ENCODE measurements at regions not wholly inside any gene's neighbourhood (a gene's known extent, or its start where the extent isn't known, plus 50 kb on each side); places are given as distances from the start of the nearest gene placed in this dataset.

- no peaks in the 10 kb centered on the region for H3K27me3 ChIP-seq (ENCODE audit: insufficient read depth, poor library complexity, severe bottlenecking)
- DNase-seq (ENCODE audit: low read depth in 1 of 2, low spot score in 1 of 2), result no peak
- no peak for TF ChIP-seq CTCF (IDR thresholded peaks at IDR 0.05; ENCODE audit: insufficient read depth, low read length)
- TF ChIP-seq GABPA (IDR thresholded peaks at IDR 0.05; ENCODE audit: low read depth), result no peak
- no peak for TF ChIP-seq SPI1 (IDR thresholded peaks at IDR 0.05; ENCODE audit: borderline replicate concordance, low read depth)
- TF ChIP-seq REST (IDR thresholded peaks at IDR 0.05; ENCODE audit: insufficient replicate concordance, low read depth), result no peak
- no peak for TF ChIP-seq POLR2AphosphoS5 (IDR thresholded peaks at IDR 0.05; ENCODE audit: low read depth)
- no peak overlapping the region for H3K4me3 ChIP-seq (replicated peaks; ENCODE audit: insufficient read depth, low read length)
- H3K27ac ChIP-seq (replicated peaks), result no peak overlapping the region
Observed at GRCh38 chr12:40577834-40578233, 114.4 kb upstream of the CNTN1 start.

GRCh38 chr12:40579687-40580086, 112.6 kb upstream of the CNTN1 start:
- no peaks in the 10 kb centered on the region for H3K27me3 ChIP-seq (ENCODE audit: insufficient read depth, poor library complexity, severe bottlenecking)
- DNase-seq (ENCODE audit: low read depth in 1 of 2, low spot score in 1 of 2), result no peak
- no peak overlapping the region for H3K4me3 ChIP-seq (replicated peaks; ENCODE audit: insufficient read depth, low read length)
- H3K27ac ChIP-seq (replicated peaks), result no peak overlapping the region
- TF ChIP-seq CTCF (IDR thresholded peaks at IDR 0.05; ENCODE audit: insufficient read depth, low read length), result no peak
- TF ChIP-seq SPI1 (IDR thresholded peaks at IDR 0.05; ENCODE audit: borderline replicate concordance, low read depth), result no peak
- TF ChIP-seq POLR2AphosphoS5 (IDR thresholded peaks at IDR 0.05; ENCODE audit: low read depth), result no peak
- no peak for TF ChIP-seq REST (IDR thresholded peaks at IDR 0.05; ENCODE audit: insufficient replicate concordance, low read depth)
- no peak for TF ChIP-seq GABPA (IDR thresholded peaks at IDR 0.05; ENCODE audit: low read depth)

- no peak for DNase-seq (ENCODE audit: low read depth in 1 of 2, low spot score in 1 of 2)
- no peaks in the 10 kb centered on the region for H3K27me3 ChIP-seq (ENCODE audit: insufficient read depth, poor library complexity, severe bottlenecking)
- H3K4me3 ChIP-seq (replicated peaks; ENCODE audit: insufficient read depth, low read length), result no peak overlapping the region
- no peak for TF ChIP-seq CTCF (IDR thresholded peaks at IDR 0.05; ENCODE audit: insufficient read depth, low read length)
- TF ChIP-seq POLR2AphosphoS5 (IDR thresholded peaks at IDR 0.05; ENCODE audit: low read depth), result no peak
- no peak overlapping the region for H3K27ac ChIP-seq (replicated peaks)
Observed at GRCh38 chr12:40580346-40580745, 111.9 kb upstream of the CNTN1 start.

- no peaks in the 10 kb centered on the region for H3K27me3 ChIP-seq (ENCODE audit: insufficient read depth, poor library complexity, severe bottlenecking)
- H3K27ac ChIP-seq (replicated peaks), result no peak overlapping the region
- H3K4me3 ChIP-seq (replicated peaks; ENCODE audit: insufficient read depth, low read length), result no peak overlapping the region
- no peak for TF ChIP-seq REST (IDR thresholded peaks at IDR 0.05; ENCODE audit: insufficient replicate concordance, low read depth)
- no peak for TF ChIP-seq CTCF (IDR thresholded peaks at IDR 0.05; ENCODE audit: insufficient read depth, low read length)
- no peak for TF ChIP-seq GABPA (IDR thresholded peaks at IDR 0.05; ENCODE audit: low read depth)
- no peak for TF ChIP-seq POLR2AphosphoS5 (IDR thresholded peaks at IDR 0.05; ENCODE audit: low read depth)
- no peak for TF ChIP-seq SPI1 (IDR thresholded peaks at IDR 0.05; ENCODE audit: borderline replicate concordance, low read depth)
- no peak for DNase-seq (ENCODE audit: low read depth in 1 of 2, low spot score in 1 of 2)
Observed at GRCh38 chr12:40581889-40582288, 110.3 kb upstream of the CNTN1 start.

All from HL-60 (cell line).